ENCODE measurements at regions not wholly inside any gene's neighbourhood (a gene's known extent, or its start where the extent isn't known, plus 50 kb on each side); places are given as distances from the start of the nearest gene placed in this dataset.

DNA sequence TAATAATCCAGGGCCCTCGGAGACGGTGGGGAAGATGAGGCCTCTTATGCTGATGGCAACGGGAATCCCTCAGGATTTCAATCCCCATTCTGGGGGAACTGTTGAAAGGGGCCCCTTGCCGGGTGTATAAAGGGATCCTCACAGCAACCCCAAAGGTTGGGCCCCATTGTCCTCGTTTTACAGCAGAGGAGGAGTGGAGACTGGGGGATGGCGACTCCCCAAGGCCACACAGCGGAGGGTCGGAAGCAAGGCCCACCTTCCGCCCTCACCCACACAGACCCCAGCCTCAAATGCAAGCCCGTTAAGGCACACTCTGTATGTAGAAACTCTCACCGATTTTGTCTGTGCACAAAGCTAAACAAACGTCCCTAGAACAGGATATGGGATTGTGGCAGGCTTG lies 327.9 kb upstream of the DIO3 start:
- H3K27ac ChIP-seq (ENCODE audit: low read depth, low read length): no peak overlapping the region
- H3K79me2 ChIP-seq (ENCODE audit: insufficient read depth, low read length): no peaks in the 10 kb centered on the region
- no peak overlapping the region for H3K4me3 ChIP-seq (ENCODE audit: insufficient read depth, low read length, poor library complexity, severe bottlenecking)
- no peaks in the 10 kb centered on the region for H3K9me3 ChIP-seq (ENCODE audit: insufficient read depth, low read length)
- H3K9me2 ChIP-seq (replicated peaks; ENCODE audit: insufficient read depth, low read length): no peaks in the 10 kb centered on the region
- H3K36me3 ChIP-seq (ENCODE audit: low read length): no peaks in the 10 kb centered on the region
- TF ChIP-seq, protein P1, sequence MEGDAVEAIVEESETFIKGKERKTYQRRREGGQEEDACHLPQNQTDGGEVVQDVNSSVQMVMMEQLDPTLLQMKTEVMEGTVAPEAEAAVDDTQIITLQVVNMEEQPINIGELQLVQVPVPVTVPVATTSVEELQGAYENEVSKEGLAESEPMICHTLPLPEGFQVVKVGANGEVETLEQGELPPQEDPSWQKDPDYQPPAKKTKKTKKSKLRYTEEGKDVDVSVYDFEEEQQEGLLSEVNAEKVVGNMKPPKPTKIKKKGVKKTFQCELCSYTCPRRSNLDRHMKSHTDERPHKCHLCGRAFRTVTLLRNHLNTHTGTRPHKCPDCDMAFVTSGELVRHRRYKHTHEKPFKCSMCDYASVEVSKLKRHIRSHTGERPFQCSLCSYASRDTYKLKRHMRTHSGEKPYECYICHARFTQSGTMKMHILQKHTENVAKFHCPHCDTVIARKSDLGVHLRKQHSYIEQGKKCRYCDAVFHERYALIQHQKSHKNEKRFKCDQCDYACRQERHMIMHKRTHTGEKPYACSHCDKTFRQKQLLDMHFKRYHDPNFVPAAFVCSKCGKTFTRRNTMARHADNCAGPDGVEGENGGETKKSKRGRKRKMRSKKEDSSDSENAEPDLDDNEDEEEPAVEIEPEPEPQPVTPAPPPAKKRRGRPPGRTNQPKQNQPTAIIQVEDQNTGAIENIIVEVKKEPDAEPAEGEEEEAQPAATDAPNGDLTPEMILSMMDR (IDR thresholded peaks at IDR 0.05; ENCODE audit: insufficient read depth, low read length, poor library complexity, severe bottlenecking): no peak
- TF ChIP-seq EZH2phosphoT487 (conservative IDR thresholded peaks at IDR 0.05; ENCODE audit: low read length): no peak
- no peaks in the 10 kb centered on the region for H3F3A ChIP-seq (ENCODE audit: insufficient read depth)
- H2AFZ ChIP-seq (ENCODE audit: low read depth, low read length, severe bottlenecking): no peak overlapping the region
- H3K27me3 ChIP-seq (ENCODE audit: low read length): no peaks in the 10 kb centered on the region
- no peak overlapping the region for H3K9ac ChIP-seq (ENCODE audit: low read length)
- H3K4me2 ChIP-seq (ENCODE audit: low read depth, low read length, poor library complexity, severe bottlenecking): no peak overlapping the region
- H4K20me1 ChIP-seq (ENCODE audit: low read depth, low read length): no peaks in the 10 kb centered on the region

- Histone ChIP-seq H3K4me3 (ENCODE audit: insufficient read depth, low read length, poor library complexity, severe bottlenecking) (no peak overlapping the region), H3K79me2 (ENCODE audit: insufficient read depth, low read length) (no peaks in the 10 kb centered on the region), H4K20me1 (ENCODE audit: low read depth, low read length) (no peaks in the 10 kb centered on the region), H3K9ac (ENCODE audit: low read length) (no peak overlapping the region), H2AFZ (ENCODE audit: low read depth, low read length, severe bottlenecking) (no peak overlapping the region), H3F3A (ENCODE audit: insufficient read depth) (no peaks in the 10 kb centered on the region), H3K27ac (ENCODE audit: low read depth, low read length) (no peak overlapping the region), H3K9me3 (ENCODE audit: insufficient read depth, low read length) (no peaks in the 10 kb centered on the region), H3K36me3 (ENCODE audit: low read length) (no peaks in the 10 kb centered on the region), H3K9me2 (replicated peaks; ENCODE audit: insufficient read depth, low read length) (no peaks in the 10 kb centered on the region), H3K27me3 (ENCODE audit: low read length) (no peaks in the 10 kb centered on the region), H3K4me2 (ENCODE audit: low read depth, low read length, poor library complexity, severe bottlenecking) (no peak overlapping the region)
- no peak for TF ChIP-seq EZH2phosphoT487 (conservative IDR thresholded peaks at IDR 0.05; ENCODE audit: low read length)
- TF ChIP-seq, protein P1 (IDR thresholded peaks at IDR 0.05; ENCODE audit: insufficient read depth, low read length, poor library complexity, severe bottlenecking): no peak
Observed at GRCh38 chr14:101233808-101234207, 327.5 kb upstream of the DIO3 start.

- no peak overlapping the region for H2AFZ ChIP-seq (ENCODE audit: low read depth, low read length, severe bottlenecking)
- no peaks in the 10 kb centered on the region for H3F3A ChIP-seq (ENCODE audit: insufficient read depth)
- H3K36me3 ChIP-seq (ENCODE audit: low read length): no peaks in the 10 kb centered on the region
- H4K20me1 ChIP-seq (ENCODE audit: low read depth, low read length): no peaks in the 10 kb centered on the region
- no peak overlapping the region for H3K4me3 ChIP-seq (ENCODE audit: insufficient read depth, low read length, poor library complexity, severe bottlenecking)
- no peaks in the 10 kb centered on the region for H3K9me3 ChIP-seq (ENCODE audit: insufficient read depth, low read length)
- no peaks in the 10 kb centered on the region for H3K9me2 ChIP-seq (replicated peaks; ENCODE audit: insufficient read depth, low read length)
- H3K27ac ChIP-seq (ENCODE audit: low read depth, low read length): no peak overlapping the region
- H3K79me2 ChIP-seq (ENCODE audit: insufficient read depth, low read length): no peaks in the 10 kb centered on the region
- H3K27me3 ChIP-seq (ENCODE audit: low read length): no peaks in the 10 kb centered on the region
- H3K9ac ChIP-seq (ENCODE audit: low read length): no peak overlapping the region
- H3K4me2 ChIP-seq (ENCODE audit: low read depth, low read length, poor library complexity, severe bottlenecking): no peak overlapping the region
- TF ChIP-seq EZH2phosphoT487 (conservative IDR thresholded peaks at IDR 0.05; ENCODE audit: low read length): no peak
- TF ChIP-seq, protein P1 (IDR thresholded peaks at IDR 0.05; ENCODE audit: insufficient read depth, low read length, poor library complexity, severe bottlenecking): no peak
Observed at GRCh38 chr14:101234244-101234937, 326.9 kb upstream of the DIO3 start.
